Liver (tissue), 3 donors: ENCODE measurements at regions not wholly inside any gene's neighbourhood (a gene's known extent, or its start where the extent isn't known, plus 50 kb on each side); places are given as distances from the start of the nearest gene placed in this dataset.

ENCODE experiments used
- CTCF ChIP-seq: fragments of 150-350 bp; IDR thresholded peaks from 2 replicates; pipeline ENCODE4 v1.5.1; 2017; ENCODE audit warnings: improper control_type of control experiment, low read depth, low read length; ENCODE audit not compliant: missing input control
- TAF1 ChIP-seq: conservative IDR thresholded peaks from 2 replicates; pipeline ENCODE4 v1.6.1; 2016; ENCODE audit warnings: antibody characterized with exemption, mild to moderate bottlenecking
- TF ChIP-seq, protein P1 (sequence below): IDR thresholded peaks from 2 replicates; pipeline ENCODE4 v1.6.1; 2016; ENCODE audit warnings: antibody characterized with exemption
- donor health status: healthy.
- donor health status: healthy.

- TF ChIP-seq CTCF (no peak), TAF1 (no peak)
- TF ChIP-seq, protein P1, sequence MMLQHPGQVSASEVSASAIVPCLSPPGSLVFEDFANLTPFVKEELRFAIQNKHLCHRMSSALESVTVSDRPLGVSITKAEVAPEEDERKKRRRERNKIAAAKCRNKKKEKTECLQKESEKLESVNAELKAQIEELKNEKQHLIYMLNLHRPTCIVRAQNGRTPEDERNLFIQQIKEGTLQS: no peak
These were observed 691.3 kb downstream of the ZPLD1 start for GRCh38 chr3:103126115-103126514.
